ENCODE measurements at regions not wholly inside any gene's neighbourhood (a gene's known extent, or its start where the extent isn't known, plus 50 kb on each side); places are given as distances from the start of the nearest gene placed in this dataset.
A peak's percentile ranks its signal among the peaks of the same experiment; 100 is the strongest.

DNA sequence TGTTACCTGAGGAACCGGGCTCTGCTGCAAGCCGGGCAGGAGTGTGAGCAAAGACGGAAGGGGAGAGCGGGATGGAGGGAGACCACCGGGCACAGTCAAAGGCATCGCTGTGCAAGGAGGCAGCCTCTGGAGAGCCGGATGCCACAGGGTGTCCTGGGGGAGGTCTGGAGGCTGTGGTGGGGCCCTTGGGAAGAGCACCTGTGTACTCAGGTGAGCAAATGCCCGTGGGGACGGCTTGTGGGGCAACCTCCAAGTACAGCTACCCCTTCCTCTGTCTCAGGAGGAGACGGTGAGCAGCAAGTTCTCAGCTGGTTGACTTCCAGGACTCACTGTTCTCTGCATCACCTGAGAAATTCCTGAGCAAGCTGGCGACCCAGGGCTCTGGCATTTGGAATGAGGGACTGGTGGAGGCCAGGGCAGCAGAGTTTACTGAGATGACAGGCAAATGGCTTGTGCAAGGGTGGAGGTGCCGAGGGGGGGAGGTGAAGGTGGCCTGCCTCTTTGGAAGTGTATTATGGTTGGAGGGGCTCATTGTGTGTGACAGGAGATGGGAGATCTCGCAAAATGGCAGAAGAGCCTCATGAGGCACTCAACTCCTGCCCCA lies 345.2 kb upstream of the SHH start:
- H3K4me1 ChIP-seq (ENCODE audit: control insufficient read depth in 3 of 3, insufficient read depth in 2 of 3, low read depth in 1 of 3, low read length in 2 of 3) = no peaks in the 10 kb centered on the region
- H3K4me3 ChIP-seq (ENCODE audit: low read depth in 1 of 3, low read length in 3 of 3) = no peak overlapping the region
- H3K27me3 ChIP-seq (ENCODE audit: control insufficient read depth in 3 of 3, insufficient read depth in 3 of 3, low read length in 3 of 3) = no peaks in the 10 kb centered on the region
- no peaks in the 10 kb centered on the region for H3K9me3 ChIP-seq (ENCODE audit: control insufficient read depth in 2 of 2, insufficient read depth in 1 of 2, low read depth in 1 of 2, low read length in 1 of 2)
- no peaks in the 10 kb centered on the region for H3K36me3 ChIP-seq (ENCODE audit: control insufficient read depth in 3 of 3, insufficient read depth in 2 of 3, low read depth in 1 of 3, low read length in 3 of 3)
- WGBS, 3 donors = 78 to 88% (median 88%) methylated on average over 12 to 13 of the region's 13 CpGs
- H3K27ac ChIP-seq (ENCODE audit: low read depth in 1 of 3, low read length in 2 of 3) = no peak overlapping the region
- FAIRE-seq (no peak), DNase-seq (no peak)

DNA sequence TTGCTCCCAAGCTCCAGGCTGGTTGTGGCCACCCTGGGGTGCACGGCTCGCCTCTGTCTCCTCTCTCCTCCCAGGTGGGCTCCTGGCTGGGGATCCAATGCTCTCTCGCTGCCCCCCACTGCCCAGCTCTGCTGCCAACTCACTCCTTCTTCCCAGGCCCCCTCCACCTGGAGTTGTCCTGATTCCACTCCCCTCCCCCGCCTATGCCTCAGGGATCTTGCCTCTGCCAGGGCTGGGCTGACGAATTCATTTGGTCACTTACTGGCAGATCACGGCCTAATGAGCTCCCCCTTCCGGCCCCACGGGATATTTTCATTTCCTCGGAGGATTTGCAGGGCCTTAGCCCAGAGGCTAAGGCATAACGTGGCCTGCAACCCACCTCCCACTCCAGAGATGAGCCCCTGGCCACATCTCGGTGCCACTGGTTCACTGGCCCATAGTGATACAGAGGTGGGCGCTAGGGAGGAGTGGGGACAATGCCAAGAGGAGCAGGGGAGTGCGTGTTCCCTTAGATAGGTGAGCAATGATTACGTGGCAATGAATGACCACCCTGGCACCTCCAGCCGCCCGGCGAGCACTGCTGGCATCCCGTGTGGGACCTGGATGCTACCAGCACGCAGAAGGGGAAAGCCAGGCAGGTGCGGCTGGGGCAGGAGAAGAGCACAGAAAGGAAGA lies 344.6 kb upstream of the SHH start:
- Histone ChIP-seq H3K4me3 (ENCODE audit: low read depth in 1 of 3, low read length in 3 of 3) (no peak overlapping the region), H3K27me3 (ENCODE audit: control insufficient read depth in 3 of 3, insufficient read depth in 3 of 3, low read length in 3 of 3) (no peaks in the 10 kb centered on the region), H3K4me1 (ENCODE audit: control insufficient read depth in 3 of 3, insufficient read depth in 2 of 3, low read depth in 1 of 3, low read length in 2 of 3) (no peaks in the 10 kb centered on the region), H3K36me3 (ENCODE audit: control insufficient read depth in 3 of 3, insufficient read depth in 2 of 3, low read depth in 1 of 3, low read length in 3 of 3) (no peaks in the 10 kb centered on the region), H3K9me3 (ENCODE audit: control insufficient read depth in 2 of 2, insufficient read depth in 1 of 2, low read depth in 1 of 2, low read length in 1 of 2) (no peaks in the 10 kb centered on the region), H3K27ac (ENCODE audit: low read depth in 1 of 3, low read length in 2 of 3) (no peak overlapping the region)
- 68 to 70% (median 68%) methylated on average over 20 of the region's 20 CpGs for WGBS, 3 donors
- FAIRE-seq = no peak
- peak; percentile 14 to 24 for DNase-seq

DNA sequence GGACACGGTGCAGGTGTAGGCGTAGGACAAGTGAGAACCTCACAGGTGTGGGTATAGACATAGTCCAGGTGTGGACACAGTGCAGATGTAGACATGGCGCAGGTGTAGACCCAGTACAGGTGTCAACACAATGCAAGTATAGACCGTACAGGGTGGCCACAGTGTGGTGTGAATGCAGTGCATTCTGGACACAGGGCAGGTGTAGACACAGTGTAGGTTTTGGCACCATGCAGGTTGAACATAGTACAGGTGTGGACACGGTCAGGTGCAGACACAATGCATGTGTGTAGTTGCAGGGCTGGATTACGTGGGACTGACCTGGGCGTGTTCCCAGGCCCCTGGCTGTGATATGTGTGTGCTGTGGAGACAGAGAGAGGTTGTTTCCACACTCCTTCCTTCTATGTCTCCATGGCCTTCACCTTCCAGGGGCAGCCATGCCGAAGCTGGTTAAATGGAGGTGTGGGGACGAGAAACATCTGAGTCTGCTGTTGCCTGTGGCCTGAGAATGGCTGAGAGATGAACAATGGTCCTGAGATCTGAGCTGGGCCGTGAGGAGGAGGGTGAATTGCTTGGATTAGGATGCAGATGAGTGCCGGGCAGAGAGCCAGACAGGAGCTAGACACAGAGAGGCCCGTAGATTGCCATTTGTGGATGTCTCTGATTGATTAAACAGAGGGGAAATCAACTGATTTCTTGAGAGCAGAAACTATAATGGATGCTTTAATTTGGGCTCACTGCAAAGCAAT lies 343.9 kb upstream of the SHH start:
- Histone ChIP-seq H3K9me3 (ENCODE audit: control insufficient read depth in 2 of 2, insufficient read depth in 1 of 2, low read depth in 1 of 2, low read length in 1 of 2) (no peaks in the 10 kb centered on the region), H3K27me3 (ENCODE audit: control insufficient read depth in 3 of 3, insufficient read depth in 3 of 3, low read length in 3 of 3) (no peaks in the 10 kb centered on the region), H3K27ac (ENCODE audit: low read depth in 1 of 3, low read length in 2 of 3) (no peak overlapping the region), H3K36me3 (ENCODE audit: control insufficient read depth in 3 of 3, insufficient read depth in 2 of 3, low read depth in 1 of 3, low read length in 3 of 3) (no peaks in the 10 kb centered on the region), H3K4me3 (ENCODE audit: low read depth in 1 of 3, low read length in 3 of 3) (no peak overlapping the region), H3K4me1 (ENCODE audit: control insufficient read depth in 3 of 3, insufficient read depth in 2 of 3, low read depth in 1 of 3, low read length in 2 of 3) (peaks cover 0 to 4% (median 0%) of the 10 kb centered on the region in 3 donors)
- DNase-seq = no peak
- no peak for FAIRE-seq
- 65 to 70% (median 66%) methylated on average over 12 of the region's 12 CpGs for WGBS, 3 donors

DNA sequence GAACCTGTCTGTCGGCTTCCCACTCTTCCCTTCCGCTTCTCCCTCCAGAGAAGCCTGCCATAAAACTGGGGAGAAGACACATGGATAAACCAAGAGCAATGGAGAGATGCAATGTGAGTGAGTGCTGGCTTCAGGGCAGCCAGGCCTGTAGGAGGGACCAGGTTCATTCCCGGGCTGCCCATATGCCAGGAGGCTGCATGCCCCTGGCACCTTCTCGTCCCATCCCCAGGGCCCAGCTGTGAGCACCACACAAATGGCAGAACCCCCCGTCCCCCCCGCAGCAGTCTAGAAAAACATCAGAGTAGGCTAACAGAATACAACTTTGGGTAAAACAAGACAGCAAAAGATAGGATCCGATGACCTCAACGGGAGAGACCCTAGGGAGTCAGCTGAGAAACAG lies 341.3 kb upstream of the SHH start:
- H3K36me3 ChIP-seq (ENCODE audit: control insufficient read depth in 3 of 3, insufficient read depth in 2 of 3, low read depth in 1 of 3, low read length in 3 of 3) = no peaks in the 10 kb centered on the region
- 93 to 96% (median 94%) methylated on average over 8 of the region's 8 CpGs for WGBS, 3 donors
- no peak for FAIRE-seq

DNA sequence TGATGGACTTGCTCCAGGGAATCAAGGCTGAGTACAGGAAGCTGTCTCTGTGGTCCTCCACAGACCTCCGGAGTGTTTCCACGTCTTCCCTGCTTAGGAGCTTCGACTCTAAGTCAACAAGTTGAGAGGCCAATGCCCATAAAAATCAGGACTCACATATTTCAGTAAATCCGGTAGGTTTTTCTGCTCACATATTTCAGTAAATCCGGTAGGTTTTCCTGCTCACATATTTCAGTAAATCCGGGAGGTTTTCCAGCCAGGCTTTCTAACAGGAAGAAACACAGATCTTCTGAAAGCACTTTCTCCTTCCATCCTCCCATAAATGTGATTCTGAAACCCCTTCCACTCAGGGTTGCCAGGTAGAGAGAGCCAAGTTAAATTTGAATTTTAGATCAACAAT lies 340.1 kb upstream of the SHH start:
- 29 to 38% (median 31%) methylated on average over 6 of the region's 6 CpGs for WGBS, 3 donors
- Histone ChIP-seq H3K4me1 (ENCODE audit: control insufficient read depth in 3 of 3, insufficient read depth in 2 of 3, low read depth in 1 of 3, low read length in 2 of 3) (peaks cover 0 to 12% (median 0%) of the 10 kb centered on the region in 3 donors), H3K9me3 (ENCODE audit: control insufficient read depth in 2 of 2, insufficient read depth in 1 of 2, low read depth in 1 of 2, low read length in 1 of 2) (no peaks in the 10 kb centered on the region), H3K4me3 (ENCODE audit: low read depth in 1 of 3, low read length in 3 of 3) (no peak overlapping the region), H3K36me3 (ENCODE audit: control insufficient read depth in 3 of 3, insufficient read depth in 2 of 3, low read depth in 1 of 3, low read length in 3 of 3) (no peaks in the 10 kb centered on the region), H3K27me3 (ENCODE audit: control insufficient read depth in 3 of 3, insufficient read depth in 3 of 3, low read length in 3 of 3) (no peaks in the 10 kb centered on the region), H3K27ac (ENCODE audit: low read depth in 1 of 3, low read length in 2 of 3) (no peak overlapping the region)
- FAIRE-seq (no peak), DNase-seq (no peak)

More for the DNA sequence above, 341.3 kb upstream of the SHH start:
- H3K9me3 ChIP-seq (ENCODE audit: control insufficient read depth in 2 of 2, insufficient read depth in 1 of 2, low read depth in 1 of 2, low read length in 1 of 2) = no peaks in the 10 kb centered on the region
- H3K27me3 ChIP-seq (ENCODE audit: control insufficient read depth in 3 of 3, insufficient read depth in 3 of 3, low read length in 3 of 3) = no peaks in the 10 kb centered on the region
- H3K4me3 ChIP-seq (ENCODE audit: low read depth in 1 of 3, low read length in 3 of 3) = no peak overlapping the region
- no peak overlapping the region for H3K27ac ChIP-seq (ENCODE audit: low read depth in 1 of 3, low read length in 2 of 3)
- DNase-seq = no peak
- peaks cover 0 to 6% (median 0%) of the 10 kb centered on the region in 3 donors for H3K4me1 ChIP-seq (ENCODE audit: control insufficient read depth in 3 of 3, insufficient read depth in 2 of 3, low read depth in 1 of 3, low read length in 2 of 3)

DNA sequence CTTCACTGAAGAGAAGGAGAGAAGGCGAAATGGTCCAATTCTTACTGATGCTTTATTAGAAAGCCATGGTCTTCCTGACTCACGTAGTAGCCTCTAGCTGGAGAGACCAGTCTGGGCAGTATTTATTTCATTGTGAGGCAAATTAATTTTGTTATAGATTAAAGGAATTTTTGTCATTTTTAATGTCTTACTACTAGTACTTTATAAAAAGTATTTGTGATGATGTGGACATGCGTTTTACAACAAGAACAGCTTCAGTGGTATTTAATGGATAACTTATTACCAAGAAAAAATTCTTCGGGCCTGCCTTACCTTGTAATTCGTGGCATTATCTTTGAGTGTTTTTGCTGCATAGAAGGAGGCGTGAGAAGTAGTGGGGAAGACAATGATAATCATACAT lies 339.4 kb upstream of the SHH start:
- no peak overlapping the region for H3K27ac ChIP-seq (ENCODE audit: low read depth in 1 of 3, low read length in 2 of 3)
- no peaks in the 10 kb centered on the region for H3K36me3 ChIP-seq (ENCODE audit: control insufficient read depth in 3 of 3, insufficient read depth in 2 of 3, low read depth in 1 of 3, low read length in 3 of 3)
- H3K9me3 ChIP-seq (ENCODE audit: control insufficient read depth in 2 of 2, insufficient read depth in 1 of 2, low read depth in 1 of 2, low read length in 1 of 2) = no peaks in the 10 kb centered on the region
- H3K4me1 ChIP-seq (ENCODE audit: control insufficient read depth in 3 of 3, insufficient read depth in 2 of 3, low read depth in 1 of 3, low read length in 2 of 3) = peaks cover 0 to 14% (median 0%) of the 10 kb centered on the region in 3 donors
- no peak overlapping the region for H3K4me3 ChIP-seq (ENCODE audit: low read depth in 1 of 3, low read length in 3 of 3)
- no peak for FAIRE-seq
- no peak for DNase-seq
- WGBS, 3 donors = 49 to 65% (median 51%) methylated on average over 6 of the region's 6 CpGs
- H3K27me3 ChIP-seq (ENCODE audit: control insufficient read depth in 3 of 3, insufficient read depth in 3 of 3, low read length in 3 of 3) = no peaks in the 10 kb centered on the region

DNA sequence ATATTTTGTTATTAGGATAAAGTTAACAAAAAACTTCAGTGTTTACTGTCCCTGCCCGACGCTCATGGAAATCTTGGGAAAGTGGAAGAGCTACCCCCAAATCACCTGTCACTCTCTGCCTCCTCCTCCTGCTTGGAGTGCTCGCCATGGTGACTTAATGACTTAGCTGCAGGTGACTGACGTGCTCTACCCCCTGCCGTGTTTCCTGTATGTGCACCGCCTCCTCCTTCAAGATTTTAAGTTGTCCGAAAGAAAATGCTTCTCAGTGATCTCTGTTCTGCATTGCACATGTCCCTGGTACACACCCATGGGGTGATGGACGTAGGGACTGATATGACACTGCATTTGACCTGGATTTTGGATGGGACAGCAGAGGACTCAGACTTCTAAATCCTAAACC lies 338.8 kb upstream of the SHH start:
- no peaks in the 10 kb centered on the region for H3K9me3 ChIP-seq (ENCODE audit: control insufficient read depth in 2 of 2, insufficient read depth in 1 of 2, low read depth in 1 of 2, low read length in 1 of 2)
- 60 to 71% (median 62%) methylated on average over 8 of the region's 8 CpGs for WGBS, 3 donors
- no peak overlapping the region for H3K27ac ChIP-seq (ENCODE audit: low read depth in 1 of 3, low read length in 2 of 3)
- H3K4me3 ChIP-seq (ENCODE audit: low read depth in 1 of 3, low read length in 3 of 3) = no peak overlapping the region
- peaks cover 0 to 14% (median 0%) of the 10 kb centered on the region in 3 donors for H3K4me1 ChIP-seq (ENCODE audit: control insufficient read depth in 3 of 3, insufficient read depth in 2 of 3, low read depth in 1 of 3, low read length in 2 of 3)
- FAIRE-seq (no peak), DNase-seq (no peak)
- H3K27me3 ChIP-seq (ENCODE audit: control insufficient read depth in 3 of 3, insufficient read depth in 3 of 3, low read length in 3 of 3) = no peaks in the 10 kb centered on the region
- H3K36me3 ChIP-seq (ENCODE audit: control insufficient read depth in 3 of 3, insufficient read depth in 2 of 3, low read depth in 1 of 3, low read length in 3 of 3) = no peaks in the 10 kb centered on the region

DNA sequence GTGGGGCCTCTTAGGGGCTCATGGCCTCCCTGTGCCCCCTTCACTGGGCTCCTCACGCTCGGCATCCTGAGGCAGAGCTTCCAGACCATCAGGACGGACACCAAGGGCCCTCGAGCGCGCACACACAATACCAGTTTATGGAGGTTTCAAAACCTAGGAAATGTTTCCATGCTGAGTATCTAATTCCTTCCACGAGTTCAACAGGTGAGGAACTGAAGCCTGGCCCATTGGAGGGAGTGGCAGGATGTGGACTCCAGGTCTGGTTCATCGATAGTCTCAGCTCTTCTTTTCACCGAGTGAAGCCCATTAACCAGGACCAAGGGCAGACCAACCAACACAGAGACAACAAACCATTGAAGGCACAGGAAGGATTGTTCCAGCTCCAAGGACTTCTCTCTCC lies 336.7 kb upstream of the SHH start:
- H3K36me3 ChIP-seq (ENCODE audit: control insufficient read depth in 3 of 3, insufficient read depth in 2 of 3, low read depth in 1 of 3, low read length in 3 of 3) = no peaks in the 10 kb centered on the region
- DNase-seq (no peak), FAIRE-seq (no peak)
- WGBS, 3 donors = 92 to 98% (median 94%) methylated on average over 9 of the region's 9 CpGs
- H3K9me3 ChIP-seq (ENCODE audit: control insufficient read depth in 2 of 2, insufficient read depth in 1 of 2, low read depth in 1 of 2, low read length in 1 of 2) = no peaks in the 10 kb centered on the region
- H3K4me1 ChIP-seq (ENCODE audit: control insufficient read depth in 3 of 3, insufficient read depth in 2 of 3, low read depth in 1 of 3, low read length in 2 of 3) = peaks cover 0 to 14% (median 0%) of the 10 kb centered on the region in 3 donors
- no peak overlapping the region for H3K4me3 ChIP-seq (ENCODE audit: low read depth in 1 of 3, low read length in 3 of 3)
- H3K27ac ChIP-seq (ENCODE audit: low read depth in 1 of 3, low read length in 2 of 3) = no peak overlapping the region
- H3K27me3 ChIP-seq (ENCODE audit: control insufficient read depth in 3 of 3, insufficient read depth in 3 of 3, low read length in 3 of 3) = no peaks in the 10 kb centered on the region
